Neural cell (in vitro differentiated cells): ENCODE measurements at regions not wholly inside any gene's neighbourhood (a gene's known extent, or its start where the extent isn't known, plus 50 kb on each side); places are given as distances from the start of the nearest gene placed in this dataset.

Source experiments
- H2AFZ ChIP-seq: fragments of 200-600, 300-800 bp; sonication (generic), shearing (Covaris generic); 2 replicates; pipeline ENCODE4 v1.6.0; 2014; ENCODE audit warnings: low read depth, mild to moderate bottlenecking, antibody characterized with exemption, low read length, moderate library complexity
- H3F3A ChIP-seq: fragments of 200-600 bp; shearing (Covaris generic); 2 replicates; pipeline ENCODE4 v1.6.1; 2016; ENCODE audit warnings: mild to moderate bottlenecking, moderate library complexity, mixed read lengths, antibody characterized with exemption, low read length; ENCODE audit not compliant: insufficient read depth, poor library complexity, severe bottlenecking
- H3K27ac ChIP-seq: fragments of 200-600, 300-800 bp; sonication (generic), shearing (Covaris generic); 2 replicates; pipeline ENCODE4 v1.5.1; 2014; ENCODE audit warnings: mild to moderate bottlenecking, low read length, moderate library complexity
- H3K27me3 ChIP-seq: fragments of 300-800, 200-600 bp; sonication (generic), shearing (Covaris generic); 2 replicates; pipeline ENCODE4 v1.6.0; 2014; ENCODE audit warnings: mild to moderate bottlenecking, low read depth, low read length, moderate library complexity; ENCODE audit not compliant: insufficient read depth
- H3K36me3 ChIP-seq: fragments of 300-800, 200-600 bp; sonication (generic), shearing (Covaris generic); 2 replicates; pipeline ENCODE4 v1.5.1; 2014; ENCODE audit warnings: mild to moderate bottlenecking, antibody characterized with exemption, low read length, moderate library complexity; ENCODE audit not compliant: insufficient read depth
- H3K4me2 ChIP-seq: fragments of 300-800, 200-600 bp; sonication (generic), shearing (Covaris generic); 2 replicates; pipeline ENCODE4 v1.6.0; 2014; ENCODE audit warnings: mild to moderate bottlenecking, low read length
- H3K4me3 ChIP-seq: fragments of 300-800, 200-600 bp; sonication (generic), shearing (Covaris generic); 2 replicates; pipeline ENCODE4 v1.5.1; 2014; ENCODE audit warnings: mild to moderate bottlenecking, low read length, moderate library complexity
- H3K79me2 ChIP-seq: fragments of 200-600 bp; shearing (Covaris generic); replicated peaks from 2 replicates; pipeline ENCODE4 v1.6.0; 2014; ENCODE audit warnings: mild to moderate bottlenecking, low read length, moderate library complexity; ENCODE audit not compliant: insufficient read depth
- H3K9ac ChIP-seq: fragments of 300-800, 200-600 bp; sonication (generic), shearing (Covaris generic); 2 replicates; pipeline ENCODE4 v1.6.1; 2016; ENCODE audit warnings: mild to moderate bottlenecking, low read length, mixed read lengths
- H3K9me2 ChIP-seq: fragments of 200-600 bp; shearing (Covaris generic); 2 replicates; pipeline ENCODE4 v1.6.1; 2016; ENCODE audit warnings: mild to moderate bottlenecking, low read length, mixed read lengths; ENCODE audit not compliant: insufficient read depth
- H3K9me3 ChIP-seq: fragments of 200-600, 300-800 bp; sonication (generic), shearing (Covaris generic); 2 replicates; pipeline ENCODE4 v1.6.1; 2016; ENCODE audit warnings: mild to moderate bottlenecking, mixed run types, low read length, moderate library complexity, mixed read lengths
- H4K20me1 ChIP-seq: fragments of 200-600 bp; shearing (Covaris generic); 2 replicates; pipeline ENCODE4 v1.6.1; 2016; ENCODE audit warnings: mild to moderate bottlenecking, mixed run types; ENCODE audit not compliant: insufficient read depth
- CTCF ChIP-seq: fragments of 450-650 bp; IDR thresholded peaks from 2 replicates; pipeline ENCODE4 v1.5.1; 2014; ENCODE audit warnings: antibody characterized with exemption, mild to moderate bottlenecking, moderate library complexity; ENCODE audit not compliant: poor library complexity, severe bottlenecking
- EP300 ChIP-seq: fragments of 450-650 bp; conservative IDR thresholded peaks from 2 replicates; pipeline ENCODE4 v1.6.1; 2014; ENCODE audit warnings: antibody characterized with exemption, mild to moderate bottlenecking, moderate library complexity; ENCODE audit not compliant: poor library complexity, severe bottlenecking
- EZH2 ChIP-seq: fragments of 200-600, 300-800 bp; shearing (Covaris generic), sonication (generic); IDR thresholded peaks from 2 replicates; pipeline ENCODE4 v1.6.1; 2014; ENCODE audit warnings: antibody characterized with exemption, low read length, borderline replicate concordance, mild to moderate bottlenecking; ENCODE audit not compliant: insufficient read depth, poor library complexity, severe bottlenecking
- MXI1 ChIP-seq: fragments of 450-650 bp; conservative IDR thresholded peaks from 2 replicates; pipeline ENCODE4 v1.6.1; 2014; ENCODE audit warnings: antibody characterized with exemption, mild to moderate bottlenecking; ENCODE audit not compliant: poor library complexity, severe bottlenecking
- POLR2AphosphoS5 ChIP-seq: IDR thresholded peaks from 2 replicates; pipeline ENCODE4 v1.6.1; 2012
- RAD21 ChIP-seq: fragments of 450-650 bp; conservative IDR thresholded peaks from 2 replicates; pipeline ENCODE4 v1.6.1; 2014; ENCODE audit warnings: antibody characterized with exemption, mild to moderate bottlenecking, moderate library complexity
- REST ChIP-seq: IDR thresholded peaks from 2 replicates; pipeline ENCODE4 v1.6.1; 2012; ENCODE audit warnings: borderline replicate concordance
- SMC3 ChIP-seq: fragments of 450-650 bp; conservative IDR thresholded peaks from 2 replicates; pipeline ENCODE4 v1.6.1; 2014; ENCODE audit warnings: antibody characterized with exemption, mild to moderate bottlenecking, moderate library complexity; ENCODE audit not compliant: poor library complexity
- TAF1 ChIP-seq: IDR thresholded peaks from 2 replicates; pipeline ENCODE4 v1.6.1; 2012; ENCODE audit warnings: low read depth

- TF ChIP-seq EZH2 (no peak), SMC3 (no peak)
Observed at GRCh38 chr1:36691374-36691773, 208.7 kb upstream of the CSF3R start (continued).

- H2AFZ ChIP-seq = no peak overlapping the region
- H3K9me2 ChIP-seq = no peaks in the 10 kb centered on the region
- no peak overlapping the region for H3K27ac ChIP-seq
- H3F3A ChIP-seq = no peaks in the 10 kb centered on the region
- H3K4me3 ChIP-seq = no peak overlapping the region
- no peak overlapping the region for H3K9ac ChIP-seq
- H3K79me2 ChIP-seq = no peaks in the 10 kb centered on the region
- no peak overlapping the region for H3K4me2 ChIP-seq
- H3K36me3 ChIP-seq = no peaks in the 10 kb centered on the region
- no peaks in the 10 kb centered on the region for H3K9me3 ChIP-seq
- H4K20me1 ChIP-seq = no peaks in the 10 kb centered on the region
- no peaks in the 10 kb centered on the region for H3K27me3 ChIP-seq
- TF ChIP-seq SMC3 (no peak), CTCF (no peak), MXI1 (no peak), REST (no peak), EP300 (no peak), RAD21 (no peak), EZH2 (no peak), POLR2AphosphoS5 (no peak), TAF1 (no peak)
Observed at GRCh38 chr1:36689992-36690391, 207.3 kb upstream of the CSF3R start.

GRCh38 chr1:36687312-36687711 is 204.6 kb upstream of the CSF3R start:
- Histone ChIP-seq H3F3A (no peaks in the 10 kb centered on the region), H4K20me1 (no peaks in the 10 kb centered on the region)

More at GRCh38 chr1:36687312-36687711, 204.6 kb upstream of the CSF3R start:
- no peak overlapping the region for H3K4me2 ChIP-seq
- H3K79me2 ChIP-seq = no peaks in the 10 kb centered on the region
- no peaks in the 10 kb centered on the region for H3K9me2 ChIP-seq
- no peaks in the 10 kb centered on the region for H3K36me3 ChIP-seq
- no peak for TF ChIP-seq CTCF
- TF ChIP-seq EP300 = no peak
- TF ChIP-seq EZH2 = no peak
- TF ChIP-seq REST = no peak
- TF ChIP-seq SMC3 = no peak
- TF ChIP-seq RAD21 = no peak
- no peak for TF ChIP-seq TAF1
- no peak for TF ChIP-seq MXI1
- TF ChIP-seq POLR2AphosphoS5 = no peak
- no peaks in the 10 kb centered on the region for H3K9me3 ChIP-seq
- no peaks in the 10 kb centered on the region for H3K27me3 ChIP-seq
- no peak overlapping the region for H3K9ac ChIP-seq
- no peak overlapping the region for H3K4me3 ChIP-seq
- no peak overlapping the region for H2AFZ ChIP-seq
- H3K27ac ChIP-seq = no peak overlapping the region
